ENCODE measurements at regions not wholly inside any gene's neighbourhood (a gene's known extent, or its start where the extent isn't known, plus 50 kb on each side); places are given as distances from the start of the nearest gene placed in this dataset.

DNA sequence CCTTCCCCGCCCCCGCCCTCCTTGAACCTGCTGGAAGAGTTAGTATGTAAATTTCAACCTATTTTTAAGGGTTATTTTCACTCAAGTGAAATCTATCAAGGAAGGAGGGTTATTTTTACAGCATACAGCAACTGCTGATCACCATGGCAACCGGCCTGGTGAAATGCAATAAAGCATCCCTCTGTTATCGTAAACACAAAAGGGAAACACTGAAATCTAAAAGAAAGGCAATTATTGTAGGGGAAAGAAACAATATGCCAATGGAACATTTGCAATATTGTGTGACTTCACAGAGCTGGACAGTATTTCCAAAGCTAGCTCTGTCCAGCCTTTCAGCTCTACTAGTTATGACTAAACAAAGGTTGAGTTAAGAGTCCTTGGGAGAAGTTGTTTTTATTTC, 588.3 kb upstream of the PBX1 start:
- TF ChIP-seq, protein P1, sequence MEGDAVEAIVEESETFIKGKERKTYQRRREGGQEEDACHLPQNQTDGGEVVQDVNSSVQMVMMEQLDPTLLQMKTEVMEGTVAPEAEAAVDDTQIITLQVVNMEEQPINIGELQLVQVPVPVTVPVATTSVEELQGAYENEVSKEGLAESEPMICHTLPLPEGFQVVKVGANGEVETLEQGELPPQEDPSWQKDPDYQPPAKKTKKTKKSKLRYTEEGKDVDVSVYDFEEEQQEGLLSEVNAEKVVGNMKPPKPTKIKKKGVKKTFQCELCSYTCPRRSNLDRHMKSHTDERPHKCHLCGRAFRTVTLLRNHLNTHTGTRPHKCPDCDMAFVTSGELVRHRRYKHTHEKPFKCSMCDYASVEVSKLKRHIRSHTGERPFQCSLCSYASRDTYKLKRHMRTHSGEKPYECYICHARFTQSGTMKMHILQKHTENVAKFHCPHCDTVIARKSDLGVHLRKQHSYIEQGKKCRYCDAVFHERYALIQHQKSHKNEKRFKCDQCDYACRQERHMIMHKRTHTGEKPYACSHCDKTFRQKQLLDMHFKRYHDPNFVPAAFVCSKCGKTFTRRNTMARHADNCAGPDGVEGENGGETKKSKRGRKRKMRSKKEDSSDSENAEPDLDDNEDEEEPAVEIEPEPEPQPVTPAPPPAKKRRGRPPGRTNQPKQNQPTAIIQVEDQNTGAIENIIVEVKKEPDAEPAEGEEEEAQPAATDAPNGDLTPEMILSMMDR (IDR thresholded peaks at IDR 0.05; ENCODE audit: borderline replicate concordance, extremely low read depth, low read length, poor library complexity, severe bottlenecking), result no peak
- TF ChIP-seq EZH2 (IDR thresholded peaks at IDR 0.05; ENCODE audit: borderline replicate concordance, low read depth, low read length, severe bottlenecking), result no peak
